Tibial nerve (tissue), 4 donors: ENCODE measurements at regions not wholly inside any gene's neighbourhood (a gene's known extent, or its start where the extent isn't known, plus 50 kb on each side); places are given as distances from the start of the nearest gene placed in this dataset.

Experiments used
- EP300 ChIP-seq, 2 donors: sonication (generic); formaldehyde crosslinking; IDR thresholded peaks; one replicate each; pipeline ENCODE4 v1.6.1; 2017; ENCODE audit warnings: antibody characterized with exemption in 2 of 2, mild to moderate bottlenecking in 1 of 2
- POLR2A ChIP-seq, 2 donors: fragments of 450-650 bp; IDR thresholded peaks; one replicate each; pipeline ENCODE4 v1.6.1; 2017; ENCODE audit warnings: antibody characterized with exemption in 2 of 2, mild to moderate bottlenecking in 2 of 2, moderate library complexity in 2 of 2
- TF ChIP-seq, protein P1 (sequence below), 5 experiments: fragments of 200-600 bp in 3 of 5; fragments of 450-650 bp in 2 of 5; sonication (generic) in 3 of 5; IDR thresholded peaks; one replicate each; pipeline ENCODE4 v1.5.1; 2016 to 2019; ENCODE audit warnings: antibody characterized with exemption in 5 of 5, mild to moderate bottlenecking in 3 of 5, moderate library complexity in 2 of 5

- TF ChIP-seq POLR2A (IDR thresholded peaks at IDR 0.05) (no peak), EP300 (IDR thresholded peaks at IDR 0.05) (no peak)
- TF ChIP-seq, protein P1, sequence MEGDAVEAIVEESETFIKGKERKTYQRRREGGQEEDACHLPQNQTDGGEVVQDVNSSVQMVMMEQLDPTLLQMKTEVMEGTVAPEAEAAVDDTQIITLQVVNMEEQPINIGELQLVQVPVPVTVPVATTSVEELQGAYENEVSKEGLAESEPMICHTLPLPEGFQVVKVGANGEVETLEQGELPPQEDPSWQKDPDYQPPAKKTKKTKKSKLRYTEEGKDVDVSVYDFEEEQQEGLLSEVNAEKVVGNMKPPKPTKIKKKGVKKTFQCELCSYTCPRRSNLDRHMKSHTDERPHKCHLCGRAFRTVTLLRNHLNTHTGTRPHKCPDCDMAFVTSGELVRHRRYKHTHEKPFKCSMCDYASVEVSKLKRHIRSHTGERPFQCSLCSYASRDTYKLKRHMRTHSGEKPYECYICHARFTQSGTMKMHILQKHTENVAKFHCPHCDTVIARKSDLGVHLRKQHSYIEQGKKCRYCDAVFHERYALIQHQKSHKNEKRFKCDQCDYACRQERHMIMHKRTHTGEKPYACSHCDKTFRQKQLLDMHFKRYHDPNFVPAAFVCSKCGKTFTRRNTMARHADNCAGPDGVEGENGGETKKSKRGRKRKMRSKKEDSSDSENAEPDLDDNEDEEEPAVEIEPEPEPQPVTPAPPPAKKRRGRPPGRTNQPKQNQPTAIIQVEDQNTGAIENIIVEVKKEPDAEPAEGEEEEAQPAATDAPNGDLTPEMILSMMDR (IDR thresholded peaks at IDR 0.05) = no peak
These were observed 74.7 kb upstream of the CDH11 start for GRCh38 chr16:65196420-65197075.
